GM18868 (cell line): ENCODE measurements at regions not wholly inside any gene's neighbourhood (a gene's known extent, or its start where the extent isn't known, plus 50 kb on each side); places are given as distances from the start of the nearest gene placed in this dataset.
"Not testable (repeated sequence)": the region's sequence is repeated elsewhere in the genome, so short reads cannot be mapped to it uniquely, and the experiment has no call there.

ENCODE experiments used
- ATAC-seq: cut with Tn5 transposase; IDR thresholded peaks from one replicate; pipeline ENCODE4 v1.9.1; 2021; ENCODE audit warnings: mild to moderate bottlenecking, moderate library complexity; ENCODE audit not compliant: unreplicated experiment

GRCh38 chr9:16267281-16268066, 603.0 kb downstream of the BNC2 start:
- ATAC-seq: no peak

GRCh38 chr9:16268067-16268881, 602.2 kb downstream of the BNC2 start:
- no peak for ATAC-seq

DNA sequence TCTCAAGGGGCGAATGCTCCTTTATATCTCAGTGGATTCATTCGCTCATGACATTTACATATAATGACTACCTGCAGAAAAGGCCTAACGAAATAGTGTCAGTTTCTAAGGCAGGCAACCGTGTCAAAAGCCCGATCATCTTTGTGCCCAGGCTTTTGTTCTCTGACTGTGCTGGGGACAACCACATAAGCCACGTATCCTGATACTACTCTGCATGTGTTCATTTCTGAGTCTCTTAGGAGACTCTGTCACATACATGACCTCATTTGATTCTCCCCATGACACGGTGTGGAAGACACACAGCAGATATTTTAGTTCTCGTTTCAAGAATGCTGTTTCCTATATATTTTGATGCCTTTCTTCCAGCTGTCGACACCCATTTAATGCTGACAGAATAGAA, 598.5 kb downstream of the BNC2 start:
- ATAC-seq: peak; percentile 43

DNA sequence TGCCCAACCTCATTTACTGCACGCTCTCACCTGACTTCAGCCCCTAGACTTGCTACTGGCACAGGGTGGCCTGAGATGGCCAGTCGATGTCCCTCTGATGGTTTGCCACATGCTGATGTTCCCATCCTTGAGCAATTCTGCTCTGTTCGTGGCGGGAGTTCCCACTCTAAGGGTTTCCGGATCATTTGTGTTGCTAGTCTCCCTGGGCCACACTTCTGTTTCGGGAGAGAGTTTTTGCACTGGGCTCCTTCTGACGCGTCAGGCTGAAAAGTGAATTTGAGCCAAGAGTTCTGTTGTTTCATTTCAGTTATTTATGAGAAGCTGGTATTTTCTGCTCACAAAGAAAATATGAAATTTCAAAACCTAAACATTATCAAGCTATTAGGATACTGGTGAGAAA, 597.7 kb downstream of the BNC2 start:
- ATAC-seq: no peak

GRCh38 chr9:16275795-16276624, 594.5 kb downstream of the BNC2 start:
- ATAC-seq: no peak

GRCh38 chr9:16276866-16277265, 593.6 kb downstream of the BNC2 start:
- ATAC-seq: no peak

- ATAC-seq: no peak
Measured at GRCh38 chr9:16277471-16277960, 593.0 kb downstream of the BNC2 start.

DNA sequence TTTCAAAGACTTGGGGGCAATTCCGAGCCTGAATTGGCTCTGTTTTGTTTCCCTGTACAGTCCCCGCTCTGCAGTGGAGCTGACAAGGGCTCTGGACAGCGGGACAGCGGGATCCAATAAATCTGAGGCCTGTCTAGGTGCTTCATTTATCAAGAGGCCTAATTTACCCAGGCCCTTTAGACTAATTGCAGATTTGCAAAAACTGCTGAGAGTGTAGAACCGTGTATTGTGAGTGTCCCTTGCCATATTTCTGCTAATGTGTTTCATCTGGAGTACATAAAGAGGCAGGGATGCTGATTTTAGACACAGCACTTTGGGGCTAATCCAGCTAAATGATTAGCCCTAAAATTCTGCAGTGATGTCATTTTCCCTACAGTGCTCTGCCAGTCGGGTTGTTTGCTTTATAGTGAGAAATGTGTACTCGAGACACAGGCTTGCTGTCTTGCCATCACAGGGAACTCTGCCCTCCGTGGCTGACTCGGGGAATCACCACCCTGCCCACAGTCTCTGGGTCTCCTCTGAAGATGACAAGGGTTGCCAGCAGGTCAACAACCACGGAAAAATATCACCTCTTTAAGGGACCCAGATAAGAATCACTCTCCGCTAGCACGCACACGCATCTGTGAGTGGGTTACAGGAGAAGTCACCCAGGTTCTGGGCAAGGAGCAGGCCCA, 592.0 kb downstream of the BNC2 start:
- ATAC-seq: no peak

- no peak for ATAC-seq
Measured at GRCh38 chr9:16281707-16282106, 588.8 kb downstream of the BNC2 start.

DNA sequence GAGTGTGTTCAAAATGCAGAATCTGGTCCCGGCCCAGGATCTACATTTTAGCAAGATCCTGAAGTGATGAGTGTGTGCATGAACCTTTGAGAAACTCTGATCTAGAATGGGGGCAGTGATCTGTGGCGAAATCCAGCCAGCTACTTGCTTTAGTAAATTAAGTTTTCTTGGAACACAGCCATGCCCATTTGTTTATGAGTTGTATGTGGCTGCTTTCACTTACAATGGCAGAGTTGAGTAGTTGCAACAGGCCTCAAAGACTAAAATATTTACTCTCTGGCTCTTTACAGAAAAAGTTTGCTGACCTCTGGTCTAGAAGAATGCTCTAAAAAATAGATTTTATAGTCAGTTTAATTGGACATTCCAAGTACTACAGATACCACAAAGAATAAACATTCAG, 588.3 kb downstream of the BNC2 start:
- no peak for ATAC-seq

DNA sequence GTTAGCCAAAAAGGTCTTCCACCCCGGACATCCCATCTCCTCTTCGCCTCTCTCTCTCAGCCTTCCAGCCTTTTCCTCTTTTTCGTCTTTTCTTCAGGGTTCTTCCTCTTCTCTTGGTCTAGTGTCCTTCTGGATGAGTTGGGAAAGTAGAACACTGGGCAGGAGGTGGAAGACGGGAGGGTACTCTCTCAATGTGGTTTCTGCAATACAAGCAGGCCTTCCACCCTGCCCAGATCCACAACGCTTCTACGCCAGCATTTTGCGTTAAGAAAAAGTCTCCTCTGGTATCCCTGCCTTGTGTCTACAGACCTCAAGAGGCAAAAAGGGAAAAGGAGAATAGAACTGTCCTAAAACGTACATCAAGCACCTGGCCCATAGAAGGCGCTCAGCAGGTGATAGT, 587.8 kb downstream of the BNC2 start:
- ATAC-seq: no peak

DNA sequence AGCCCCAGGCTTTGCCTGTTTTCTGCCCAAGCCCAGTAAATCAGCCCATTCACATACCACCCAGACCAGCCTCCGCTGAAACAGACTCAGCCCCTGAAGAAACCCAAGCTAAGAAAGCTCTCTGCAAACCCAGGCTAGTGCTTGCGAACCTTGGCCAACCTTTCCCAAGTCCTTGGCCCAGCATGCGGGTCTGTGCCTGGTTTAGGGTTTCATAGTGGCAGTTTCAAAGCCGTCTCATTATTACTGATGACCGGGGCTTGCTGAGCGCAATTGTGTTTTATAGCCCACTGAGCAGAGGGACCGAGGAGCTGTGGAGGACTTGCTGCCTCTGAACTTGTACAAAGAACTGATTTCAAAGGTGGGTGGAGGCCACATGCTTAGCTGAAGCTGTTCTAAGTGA, 584.3 kb downstream of the BNC2 start:
- ATAC-seq: no peak

DNA sequence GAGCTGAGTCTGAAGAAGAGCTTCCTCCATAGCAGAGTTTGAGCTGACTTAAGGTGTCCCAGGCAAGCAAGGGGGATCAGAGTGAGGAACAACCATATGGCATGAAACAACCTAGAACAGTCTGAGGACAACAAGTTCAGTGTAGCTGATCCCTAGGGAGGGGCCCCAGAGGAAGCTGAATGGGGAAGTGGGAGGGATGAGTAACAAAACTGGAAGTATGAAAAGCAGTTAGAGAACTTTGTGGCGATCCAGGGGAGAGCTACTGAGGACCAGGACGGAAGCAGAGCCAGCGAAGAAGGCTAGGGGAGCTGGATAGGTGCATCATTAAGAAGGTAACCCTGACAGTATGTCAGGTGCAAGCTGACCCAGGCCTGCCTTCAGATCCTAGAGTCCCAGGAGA, 580.8 kb downstream of the BNC2 start:
- ATAC-seq: peak; percentile 58

DNA sequence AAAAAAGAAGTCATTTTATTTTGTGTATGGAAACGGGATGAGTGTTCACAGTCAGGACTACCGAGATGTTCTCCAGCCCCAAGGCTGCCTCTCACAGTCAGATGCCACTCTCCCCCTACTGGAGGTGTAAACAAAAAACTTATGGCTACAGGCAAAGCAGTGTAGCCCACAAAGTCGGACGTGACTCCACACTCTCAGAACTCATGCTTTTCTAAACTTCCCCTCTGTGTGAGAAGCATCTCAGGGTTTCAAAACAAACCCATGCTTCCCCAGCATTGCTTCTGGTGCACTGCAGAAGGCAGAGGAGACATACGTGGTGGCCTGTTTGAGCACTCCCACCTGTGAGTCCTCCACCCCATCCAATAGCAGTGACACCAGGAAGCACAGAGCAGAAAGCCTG, 580.3 kb downstream of the BNC2 start:
- peak; percentile 36 for ATAC-seq

DNA sequence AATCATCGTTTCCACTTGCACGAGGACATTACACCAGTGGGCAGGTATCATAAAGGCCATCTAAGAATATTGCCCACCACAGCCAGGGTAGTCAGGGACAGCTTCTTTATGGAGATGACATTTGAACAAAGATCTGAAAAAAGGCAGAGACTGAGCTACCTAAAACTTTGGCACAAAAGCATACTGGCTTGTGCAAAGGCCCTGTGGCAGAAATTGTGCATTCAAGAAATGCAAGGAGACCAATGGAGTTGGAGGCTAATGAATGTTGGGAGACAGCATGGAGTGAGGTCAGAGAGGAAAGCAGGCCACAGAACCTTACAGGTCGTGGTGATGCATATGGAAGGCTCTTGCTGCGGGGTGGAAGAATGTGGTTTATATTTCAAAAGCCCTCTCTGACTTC, 578.5 kb downstream of the BNC2 start:
- no peak for ATAC-seq

DNA sequence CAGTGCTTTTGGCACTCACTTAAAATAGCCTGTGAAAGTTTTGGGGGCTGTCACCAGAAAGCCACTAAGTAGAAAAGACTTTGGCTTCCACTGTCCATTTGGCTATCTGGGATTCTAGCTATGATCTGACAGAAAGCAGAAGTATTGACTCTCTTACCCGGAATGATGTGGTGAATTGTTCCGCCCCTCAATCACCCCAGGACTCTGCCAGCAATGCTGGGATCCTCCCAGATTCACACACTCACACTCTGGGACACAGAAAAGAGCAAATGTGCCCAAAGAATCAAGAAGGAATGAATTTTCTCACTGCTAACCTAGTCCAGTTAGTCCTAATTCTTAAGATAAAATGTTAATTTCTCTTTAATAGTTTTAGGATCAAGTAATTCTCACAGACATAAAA, 576.9 kb downstream of the BNC2 start:
- no peak for ATAC-seq

DNA sequence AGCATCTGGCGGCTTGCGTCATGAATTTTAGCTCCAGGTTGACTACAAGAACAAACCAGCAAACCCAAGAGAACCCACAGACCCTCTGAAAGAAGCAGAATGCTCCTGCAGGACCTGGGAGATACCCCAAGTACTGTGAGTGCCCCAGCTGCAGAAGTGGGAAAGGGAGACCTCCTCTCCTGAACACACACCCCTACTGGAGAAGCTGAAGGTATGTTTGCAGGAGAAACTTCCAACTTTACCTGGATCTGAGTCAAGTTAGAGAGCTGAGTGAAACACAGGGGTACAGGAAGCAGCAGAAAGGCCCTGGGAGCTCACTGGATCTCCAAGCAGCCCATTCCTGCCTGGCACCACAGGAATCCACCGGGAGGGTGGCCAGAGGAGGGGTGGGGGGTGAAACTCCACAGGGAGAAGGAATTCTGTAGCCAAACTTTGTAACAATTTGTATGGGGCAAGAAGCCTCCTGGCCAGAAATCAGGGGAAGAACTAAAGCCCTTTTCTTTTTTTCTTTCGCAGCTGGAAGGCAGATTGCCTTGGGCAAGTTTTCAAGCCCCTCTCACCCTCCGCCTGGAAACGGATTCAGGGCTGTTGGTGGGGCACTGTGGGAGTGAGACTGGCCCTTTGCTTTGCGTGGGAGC, 576.2 kb downstream of the BNC2 start:
- ATAC-seq: no peak

- not testable (repeated sequence) for ATAC-seq
Measured at GRCh38 chr9:16294940-16295339, 575.5 kb downstream of the BNC2 start.

GRCh38 chr9:16299368-16299767, 571.1 kb downstream of the BNC2 start:
- not testable (repeated sequence) for ATAC-seq

DNA sequence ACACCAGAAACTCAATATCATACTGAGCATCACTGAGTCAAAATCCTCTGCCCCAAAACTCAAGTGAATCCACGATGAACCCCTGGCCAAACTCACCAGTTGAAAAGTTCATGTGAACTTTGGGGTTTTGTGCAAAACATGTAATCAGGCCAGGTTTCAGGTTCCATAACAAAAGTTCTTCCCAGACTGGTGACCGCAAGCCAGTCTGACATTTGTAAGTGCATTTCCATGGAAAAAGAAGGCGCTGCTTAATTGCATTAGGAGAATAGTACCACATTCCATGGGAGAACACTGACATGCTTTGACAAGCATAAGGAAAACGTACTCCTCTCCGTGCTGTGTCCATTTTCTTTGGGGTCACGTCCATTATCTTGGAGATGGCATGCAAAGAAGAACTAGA, 567.0 kb downstream of the BNC2 start:
- no peak for ATAC-seq
